NCI-H2029 (cell line): ENCODE measurements at regions not wholly inside any gene's neighbourhood (a gene's known extent, or its start where the extent isn't known, plus 50 kb on each side); places are given as distances from the start of the nearest gene placed in this dataset.

Experiments used
- DNase-seq: peaks from one replicate; lab custom pipeline; 2025; lab: John Stamatoyannopoulos, UW

GRCh38 chr6:138580040-138580439 is 80.7 kb upstream of the NHSL1 start:
- DNase-seq: no peak

GRCh38 chr6:138580801-138581200 is 81.5 kb upstream of the NHSL1 start:
- DNase-seq: no peak

GRCh38 chr6:138582573-138582972 is 83.3 kb upstream of the NHSL1 start:
- no peak for DNase-seq

GRCh38 chr6:138586638-138587037 is 87.3 kb upstream of the NHSL1 start:
- DNase-seq: no peak

GRCh38 chr6:138588805-138589434 is 89.6 kb upstream of the NHSL1 start:
- no peak for DNase-seq

- peak; percentile 25 for DNase-seq
Observed at GRCh38 chr6:138590796-138591709, 91.8 kb upstream of the NHSL1 start.

GRCh38 chr6:138592749-138593123 is 93.4 kb upstream of the NHSL1 start:
- no peak for DNase-seq

GRCh38 chr6:138593124-138593877 is 94.0 kb upstream of the NHSL1 start:
- no peak for DNase-seq

- DNase-seq: no peak
Observed at GRCh38 chr6:138593909-138594757, 94.8 kb upstream of the NHSL1 start.

- no peak for DNase-seq
Observed at GRCh38 chr6:138594758-138595140, 95.5 kb upstream of the NHSL1 start.

- no peak for DNase-seq
Observed at GRCh38 chr6:138596126-138596525, 96.8 kb upstream of the NHSL1 start.

- no peak for DNase-seq
Observed at GRCh38 chr6:138596591-138596990, 97.3 kb upstream of the NHSL1 start.

- no peak for DNase-seq
Observed at GRCh38 chr6:138597336-138597735, 98.0 kb upstream of the NHSL1 start.

- DNase-seq: no peak
Observed at GRCh38 chr6:138598562-138599173, 99.4 kb upstream of the NHSL1 start.

- DNase-seq: no peak
Observed at GRCh38 chr6:138600261-138600660, 101.0 kb upstream of the NHSL1 start.

GRCh38 chr6:138600726-138601125 is 101.4 kb upstream of the NHSL1 start:
- DNase-seq: no peak

GRCh38 chr6:138601128-138601527 is 101.8 kb upstream of the NHSL1 start:
- no peak for DNase-seq

- no peak for DNase-seq
Observed at GRCh38 chr6:138605958-138606357, 106.7 kb upstream of the NHSL1 start.

- no peak for DNase-seq
Observed at GRCh38 chr6:138607478-138608433, 108.5 kb upstream of the NHSL1 start.

GRCh38 chr6:138608896-138609295 is 109.6 kb upstream of the NHSL1 start:
- DNase-seq: no peak
